OCI-LY1 (cell line): ENCODE measurements at regions not wholly inside any gene's neighbourhood (a gene's known extent, or its start where the extent isn't known, plus 50 kb on each side); places are given as distances from the start of the nearest gene placed in this dataset.

Experiments
- H2AFZ ChIP-seq: fragments of 200-600 bp; sonication (generic), shearing (Covaris generic); 2 replicates; pipeline ENCODE4 v1.6.0; 2014; ENCODE audit warnings: antibody characterized with exemption, mild to moderate bottlenecking, low read length
- H3F3A ChIP-seq: fragments of 200-600 bp; sonication (generic), shearing (Covaris generic); 2 replicates; pipeline ENCODE4 v1.6.0; 2014; ENCODE audit warnings: mild to moderate bottlenecking, antibody characterized with exemption, low read length, moderate library complexity; ENCODE audit not compliant: insufficient read depth
- H3K27ac ChIP-seq: fragments of 200-600 bp; sonication (generic); 2 replicates; pipeline ENCODE4 v1.5.1; 2014; ENCODE audit warnings: low read length, mixed run types, mild to moderate bottlenecking, low read depth; ENCODE audit not compliant: poor library complexity, severe bottlenecking
- H3K27me3 ChIP-seq: fragments of 200-600 bp; sonication (generic); 2 replicates; pipeline ENCODE4 v1.6.0; 2014; ENCODE audit warnings: antibody characterized with exemption, mild to moderate bottlenecking, low read length, moderate library complexity; ENCODE audit not compliant: insufficient read depth
- H3K36me3 ChIP-seq: fragments of 200-600 bp; sonication (generic); 2 replicates; pipeline ENCODE4 v1.6.1; 2014; ENCODE audit warnings: mild to moderate bottlenecking, antibody characterized with exemption, low read length, moderate library complexity, mixed read lengths; ENCODE audit not compliant: insufficient read depth
- H3K4me1 ChIP-seq: fragments of 200-600 bp; sonication (generic); 2 replicates; pipeline ENCODE4 v1.5.1; 2014; ENCODE audit warnings: mild to moderate bottlenecking, low read length, moderate library complexity; ENCODE audit not compliant: insufficient read depth, severe bottlenecking
- H3K4me2 ChIP-seq: fragments of 200-600 bp; sonication (generic), shearing (Covaris generic); 2 replicates; pipeline ENCODE4 v1.6.1; 2014; ENCODE audit warnings: low read length
- H3K4me3 ChIP-seq: fragments of 200-600 bp; sonication (generic); 2 replicates; pipeline ENCODE4 v1.5.1; 2014; ENCODE audit warnings: low read length, low read depth, mild to moderate bottlenecking, mixed read lengths; ENCODE audit not compliant: poor library complexity, severe bottlenecking
- H3K79me2 ChIP-seq: fragments of 200-600 bp; shearing (Covaris generic); 2 replicates; pipeline ENCODE4 v1.6.1; 2016; ENCODE audit warnings: mixed run types, low read length, mixed read lengths; ENCODE audit not compliant: insufficient read depth
- H3K9ac ChIP-seq: fragments of 200-600 bp; sonication (generic), shearing (Covaris generic); 2 replicates; pipeline ENCODE4 v1.6.1; 2014; ENCODE audit warnings: mild to moderate bottlenecking, low read length, mixed read lengths
- H3K9me2 ChIP-seq: fragments of 200-600 bp; sonication (generic), shearing (Covaris generic); 2 replicates; pipeline ENCODE4 v1.6.1; 2014; ENCODE audit warnings: low read depth, mild to moderate bottlenecking, low read length, mixed read lengths
- H3K9me3 ChIP-seq: fragments of 200-600 bp; shearing (Covaris generic); 2 replicates; pipeline ENCODE4 v1.6.1; 2014; ENCODE audit warnings: low read length, mixed read lengths
- H4K20me1 ChIP-seq: fragments of 200-600 bp; sonication (generic), shearing (Covaris generic); 2 replicates; pipeline ENCODE4 v1.6.0; 2016; ENCODE audit warnings: mild to moderate bottlenecking, low read length; ENCODE audit not compliant: insufficient read depth
- EZH2 ChIP-seq: fragments of 200-600 bp; sonication (generic), shearing (Covaris generic); IDR thresholded peaks from 2 replicates; pipeline ENCODE4 v1.8.0; 2017; ENCODE audit warnings: borderline replicate concordance, mixed run types, mild to moderate bottlenecking, antibody characterized with exemption, low read length, moderate library complexity, mixed read lengths
- TF ChIP-seq, protein P1 (sequence below): fragments of 200-600 bp; sonication (generic), shearing (Covaris generic); IDR thresholded peaks from 2 replicates; pipeline ENCODE4 v1.5.1; 2017; ENCODE audit warnings: mild to moderate bottlenecking, antibody characterized with exemption, low read length, moderate library complexity, mixed read lengths

DNA sequence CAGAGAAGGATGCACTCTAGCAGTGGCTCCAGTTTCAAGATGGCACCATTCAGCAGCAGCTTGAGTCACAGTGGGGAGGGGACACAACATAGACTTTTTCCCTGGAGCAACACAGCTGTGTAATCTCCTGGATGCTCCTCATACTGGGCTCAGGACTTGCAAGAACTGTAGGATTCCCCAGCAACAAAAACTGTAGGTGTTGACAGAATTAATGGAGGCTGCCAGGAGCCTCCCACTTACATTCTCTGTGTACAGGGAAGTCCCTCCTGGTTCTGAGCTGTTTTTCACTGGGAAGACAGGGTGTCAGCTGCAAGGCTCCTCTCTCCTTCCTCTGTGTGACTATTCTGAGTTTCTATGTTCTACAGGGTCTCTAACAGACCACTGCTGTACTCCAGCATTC, 217.9 kb downstream of the KIF21A start:
- no peaks in the 10 kb centered on the region for H3F3A ChIP-seq
- no peaks in the 10 kb centered on the region for H3K9me3 ChIP-seq
- H3K27ac ChIP-seq: no peak overlapping the region
- no peaks in the 10 kb centered on the region for H3K36me3 ChIP-seq
- no peak overlapping the region for H2AFZ ChIP-seq
- no peak overlapping the region for H3K4me2 ChIP-seq
- no peak overlapping the region for H3K4me3 ChIP-seq
- H3K79me2 ChIP-seq: no peaks in the 10 kb centered on the region
- TF ChIP-seq EZH2: no peak
- TF ChIP-seq, protein P1, sequence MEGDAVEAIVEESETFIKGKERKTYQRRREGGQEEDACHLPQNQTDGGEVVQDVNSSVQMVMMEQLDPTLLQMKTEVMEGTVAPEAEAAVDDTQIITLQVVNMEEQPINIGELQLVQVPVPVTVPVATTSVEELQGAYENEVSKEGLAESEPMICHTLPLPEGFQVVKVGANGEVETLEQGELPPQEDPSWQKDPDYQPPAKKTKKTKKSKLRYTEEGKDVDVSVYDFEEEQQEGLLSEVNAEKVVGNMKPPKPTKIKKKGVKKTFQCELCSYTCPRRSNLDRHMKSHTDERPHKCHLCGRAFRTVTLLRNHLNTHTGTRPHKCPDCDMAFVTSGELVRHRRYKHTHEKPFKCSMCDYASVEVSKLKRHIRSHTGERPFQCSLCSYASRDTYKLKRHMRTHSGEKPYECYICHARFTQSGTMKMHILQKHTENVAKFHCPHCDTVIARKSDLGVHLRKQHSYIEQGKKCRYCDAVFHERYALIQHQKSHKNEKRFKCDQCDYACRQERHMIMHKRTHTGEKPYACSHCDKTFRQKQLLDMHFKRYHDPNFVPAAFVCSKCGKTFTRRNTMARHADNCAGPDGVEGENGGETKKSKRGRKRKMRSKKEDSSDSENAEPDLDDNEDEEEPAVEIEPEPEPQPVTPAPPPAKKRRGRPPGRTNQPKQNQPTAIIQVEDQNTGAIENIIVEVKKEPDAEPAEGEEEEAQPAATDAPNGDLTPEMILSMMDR: no peak
- H3K4me1 ChIP-seq: no peaks in the 10 kb centered on the region
- H3K9ac ChIP-seq: no peak overlapping the region
- no peaks in the 10 kb centered on the region for H3K9me2 ChIP-seq
- H3K27me3 ChIP-seq: no peaks in the 10 kb centered on the region
- no peaks in the 10 kb centered on the region for H4K20me1 ChIP-seq

DNA sequence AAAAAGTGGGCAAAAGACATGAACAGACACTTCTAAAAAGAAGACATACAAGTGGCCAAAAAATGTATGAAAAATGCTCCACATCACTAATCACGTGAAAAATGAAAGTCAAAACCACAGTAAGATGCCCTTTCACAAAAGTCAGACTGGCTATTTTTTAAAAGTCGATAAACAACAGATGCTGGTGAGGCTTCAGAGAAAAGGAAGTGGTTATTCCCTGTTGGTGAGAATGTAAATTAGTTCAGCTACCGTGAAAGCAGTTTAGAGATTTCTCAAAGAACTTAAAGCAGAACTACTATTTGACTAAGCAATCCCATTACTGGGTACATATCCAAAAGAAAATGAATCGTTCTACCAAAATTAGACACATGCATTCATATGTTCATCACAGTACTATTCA, 237.0 kb downstream of the KIF21A start:
- no peak for TF ChIP-seq EZH2
- TF ChIP-seq, protein P1: no peak

DNA sequence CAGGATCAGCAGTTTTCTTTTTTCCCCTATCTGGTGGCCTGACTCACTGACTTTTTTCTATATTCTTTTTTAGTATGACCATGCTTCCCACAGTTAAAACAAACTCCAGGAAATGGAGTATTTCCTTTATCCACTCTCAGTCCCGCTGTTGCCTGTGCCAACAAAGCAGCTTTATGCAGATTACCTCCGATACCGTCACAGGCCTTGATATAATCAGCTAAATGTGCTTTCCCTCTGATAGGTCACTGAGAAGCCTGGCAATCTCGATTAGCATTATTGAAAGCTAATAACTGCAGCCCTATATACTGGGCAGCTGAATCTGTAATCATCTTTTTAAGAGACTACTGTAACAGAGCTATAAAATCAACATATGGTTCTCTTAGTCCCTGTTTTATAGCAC, 243.6 kb downstream of the KIF21A start:
- Histone ChIP-seq H3K9me2 (no peaks in the 10 kb centered on the region), H3K27ac (no peak overlapping the region), H3K9ac (no peak overlapping the region), H3K9me3 (no peaks in the 10 kb centered on the region), H3K36me3 (no peaks in the 10 kb centered on the region), H4K20me1 (no peaks in the 10 kb centered on the region), H3K79me2 (no peaks in the 10 kb centered on the region), H3K27me3 (no peaks in the 10 kb centered on the region), H3K4me2 (no peak overlapping the region), H3F3A (no peaks in the 10 kb centered on the region), H3K4me3 (no peak overlapping the region), H2AFZ (no peak overlapping the region), H3K4me1 (no peaks in the 10 kb centered on the region)
- TF ChIP-seq EZH2: no peak
- TF ChIP-seq, protein P1: no peak

More for the DNA sequence above, 237.0 kb downstream of the KIF21A start:
- Histone ChIP-seq H3K9ac (no peak overlapping the region), H3K36me3 (no peaks in the 10 kb centered on the region), H2AFZ (no peak overlapping the region), H3K79me2 (no peaks in the 10 kb centered on the region), H3K4me1 (no peaks in the 10 kb centered on the region), H3K27ac (no peak overlapping the region), H3K27me3 (no peaks in the 10 kb centered on the region), H3K4me2 (no peak overlapping the region), H4K20me1 (no peaks in the 10 kb centered on the region), H3K4me3 (no peak overlapping the region), H3K9me2 (no peaks in the 10 kb centered on the region), H3K9me3 (no peaks in the 10 kb centered on the region), H3F3A (no peaks in the 10 kb centered on the region)
